ENCODE measurements at regions not wholly inside any gene's neighbourhood (a gene's known extent, or its start where the extent isn't known, plus 50 kb on each side); places are given as distances from the start of the nearest gene placed in this dataset.

DNA sequence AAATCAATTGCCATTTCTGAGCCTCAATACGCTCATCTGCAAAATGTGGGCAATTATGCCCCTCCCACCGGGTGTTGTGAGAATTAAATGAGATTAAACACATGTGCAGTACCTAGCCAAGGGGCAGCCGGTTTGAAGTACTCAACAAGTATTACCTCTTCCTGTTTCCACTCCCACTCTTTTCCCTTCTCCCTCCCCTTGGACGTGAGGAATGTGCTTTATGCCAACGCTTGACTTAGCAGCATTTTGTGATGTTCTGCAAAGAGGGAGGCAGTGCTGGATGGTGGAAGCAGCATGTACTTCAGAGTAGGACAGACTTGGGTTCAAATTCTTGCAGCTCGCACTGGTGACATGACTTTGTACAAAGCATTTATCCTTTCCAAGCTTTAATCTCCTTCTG, 306.0 kb downstream of the BUD13 start:
- TF ChIP-seq FOSL2 (CRISPR knock-in tag; IDR thresholded peaks at IDR 0.05) (no peak), NR2F2 (IDR thresholded peaks at IDR 0.05; ENCODE audit: borderline replicate concordance, low read depth) (no peak), ZNF280B (CRISPR knock-in tag; IDR thresholded peaks at IDR 0.05; ENCODE audit: borderline replicate concordance) (no peak), POLR2G (IDR thresholded peaks at IDR 0.05; ENCODE audit: low read depth, low read length) (no peak), ZBTB39 (CRISPR knock-in tag; IDR thresholded peaks at IDR 0.05) (no peak), ETV6 (CRISPR knock-in tag; conservative IDR thresholded peaks at IDR 0.05) (no peak)
- TF ChIP-seq, protein P1, sequence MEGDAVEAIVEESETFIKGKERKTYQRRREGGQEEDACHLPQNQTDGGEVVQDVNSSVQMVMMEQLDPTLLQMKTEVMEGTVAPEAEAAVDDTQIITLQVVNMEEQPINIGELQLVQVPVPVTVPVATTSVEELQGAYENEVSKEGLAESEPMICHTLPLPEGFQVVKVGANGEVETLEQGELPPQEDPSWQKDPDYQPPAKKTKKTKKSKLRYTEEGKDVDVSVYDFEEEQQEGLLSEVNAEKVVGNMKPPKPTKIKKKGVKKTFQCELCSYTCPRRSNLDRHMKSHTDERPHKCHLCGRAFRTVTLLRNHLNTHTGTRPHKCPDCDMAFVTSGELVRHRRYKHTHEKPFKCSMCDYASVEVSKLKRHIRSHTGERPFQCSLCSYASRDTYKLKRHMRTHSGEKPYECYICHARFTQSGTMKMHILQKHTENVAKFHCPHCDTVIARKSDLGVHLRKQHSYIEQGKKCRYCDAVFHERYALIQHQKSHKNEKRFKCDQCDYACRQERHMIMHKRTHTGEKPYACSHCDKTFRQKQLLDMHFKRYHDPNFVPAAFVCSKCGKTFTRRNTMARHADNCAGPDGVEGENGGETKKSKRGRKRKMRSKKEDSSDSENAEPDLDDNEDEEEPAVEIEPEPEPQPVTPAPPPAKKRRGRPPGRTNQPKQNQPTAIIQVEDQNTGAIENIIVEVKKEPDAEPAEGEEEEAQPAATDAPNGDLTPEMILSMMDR (CRISPR knock-in tag; IDR thresholded peaks at IDR 0.05) = no peak

Data from HepG2 (cell line).